ENCODE measurements at regions not wholly inside any gene's neighbourhood (a gene's known extent, or its start where the extent isn't known, plus 50 kb on each side); places are given as distances from the start of the nearest gene placed in this dataset.
"Not testable (repeated sequence)": the region's sequence is repeated elsewhere in the genome, so short reads cannot be mapped to it uniquely, and the experiment has no call there.

DNA sequence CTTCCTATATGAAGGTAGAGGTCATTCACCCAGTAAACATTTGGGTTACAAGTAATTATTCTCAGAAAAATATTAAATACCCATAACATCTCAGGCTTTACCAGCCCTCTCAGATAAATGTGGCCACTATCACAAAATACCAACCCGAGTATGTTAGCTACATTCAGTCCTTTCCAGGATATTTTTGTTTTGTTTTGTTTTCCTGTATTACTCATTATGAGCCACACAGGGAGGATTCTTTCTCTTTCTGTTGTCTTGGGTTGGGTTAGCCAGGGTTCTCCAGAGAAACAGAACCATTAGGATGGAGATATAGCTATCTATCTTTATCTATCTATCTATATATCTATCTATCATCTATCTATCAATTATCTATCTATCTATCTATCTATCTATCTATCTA, 947.6 kb upstream of the MDGA2 start:
- TF ChIP-seq, protein P1, sequence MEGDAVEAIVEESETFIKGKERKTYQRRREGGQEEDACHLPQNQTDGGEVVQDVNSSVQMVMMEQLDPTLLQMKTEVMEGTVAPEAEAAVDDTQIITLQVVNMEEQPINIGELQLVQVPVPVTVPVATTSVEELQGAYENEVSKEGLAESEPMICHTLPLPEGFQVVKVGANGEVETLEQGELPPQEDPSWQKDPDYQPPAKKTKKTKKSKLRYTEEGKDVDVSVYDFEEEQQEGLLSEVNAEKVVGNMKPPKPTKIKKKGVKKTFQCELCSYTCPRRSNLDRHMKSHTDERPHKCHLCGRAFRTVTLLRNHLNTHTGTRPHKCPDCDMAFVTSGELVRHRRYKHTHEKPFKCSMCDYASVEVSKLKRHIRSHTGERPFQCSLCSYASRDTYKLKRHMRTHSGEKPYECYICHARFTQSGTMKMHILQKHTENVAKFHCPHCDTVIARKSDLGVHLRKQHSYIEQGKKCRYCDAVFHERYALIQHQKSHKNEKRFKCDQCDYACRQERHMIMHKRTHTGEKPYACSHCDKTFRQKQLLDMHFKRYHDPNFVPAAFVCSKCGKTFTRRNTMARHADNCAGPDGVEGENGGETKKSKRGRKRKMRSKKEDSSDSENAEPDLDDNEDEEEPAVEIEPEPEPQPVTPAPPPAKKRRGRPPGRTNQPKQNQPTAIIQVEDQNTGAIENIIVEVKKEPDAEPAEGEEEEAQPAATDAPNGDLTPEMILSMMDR (IDR thresholded peaks at IDR 0.05; ENCODE audit: insufficient read depth, low read length, severe bottlenecking): no peak
- H3K4me3 ChIP-seq (ENCODE audit: low read depth, low read length): no peak overlapping the region
- no peaks in the 10 kb centered on the region for H3K36me3 ChIP-seq (ENCODE audit: control insufficient read depth, insufficient read depth, low read length)
- DNase-seq (ENCODE audit: low read depth): no peak
- no peak for FAIRE-seq
- H3K27me3 ChIP-seq (ENCODE audit: control insufficient read depth, insufficient read depth, low read length): no peaks in the 10 kb centered on the region

DNA sequence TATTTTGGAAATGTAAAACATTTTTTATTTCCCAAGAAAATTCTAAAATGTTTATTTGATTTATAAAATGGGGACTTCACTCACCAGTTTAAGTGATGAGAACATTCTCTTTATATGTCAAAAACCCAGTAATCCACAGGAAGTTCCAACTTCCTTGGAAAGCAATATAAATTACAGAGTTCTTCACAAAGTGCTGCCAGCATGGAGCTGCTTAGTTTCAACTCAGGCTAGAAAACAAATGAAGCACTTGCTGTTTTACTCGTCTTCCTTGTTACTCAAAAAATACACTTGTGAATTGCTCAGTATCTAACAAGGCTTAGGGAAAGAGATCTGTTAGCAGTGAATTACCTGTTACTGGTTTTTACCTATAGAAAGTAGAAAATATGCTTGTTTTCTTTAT, 942.7 kb upstream of the MDGA2 start:
- TF ChIP-seq, protein P1 (IDR thresholded peaks at IDR 0.05; ENCODE audit: insufficient read depth, low read length, severe bottlenecking): no peak
- no peak for FAIRE-seq
- DNase-seq (ENCODE audit: low read depth): no peak

DNA sequence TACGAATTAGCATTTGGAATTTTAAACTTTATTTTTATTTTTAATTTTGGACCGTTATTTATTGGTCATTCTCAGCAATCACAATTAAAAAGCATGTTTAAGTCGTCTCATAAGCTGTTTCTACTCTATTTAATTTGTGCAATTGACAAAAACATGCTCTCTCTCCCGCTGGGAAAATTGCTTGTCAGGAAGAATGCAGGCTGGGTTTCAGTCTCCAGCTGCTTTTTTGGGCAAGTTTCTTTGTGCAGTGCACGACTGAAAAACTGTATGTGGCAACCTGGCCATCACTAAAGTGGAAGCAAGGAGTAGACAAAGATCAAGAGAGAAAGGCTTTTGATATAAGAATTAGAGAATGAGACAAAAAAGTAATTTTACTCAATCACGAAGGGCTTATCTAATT, 941.5 kb upstream of the MDGA2 start:
- no peaks in the 10 kb centered on the region for H3K27me3 ChIP-seq (ENCODE audit: control insufficient read depth, insufficient read depth, low read length)
- TF ChIP-seq, protein P1 (IDR thresholded peaks at IDR 0.05; ENCODE audit: insufficient read depth, low read length, severe bottlenecking): no peak
- FAIRE-seq: no peak
- H3K4me3 ChIP-seq (ENCODE audit: low read depth, low read length): no peak overlapping the region
- DNase-seq (ENCODE audit: low read depth): no peak
- no peaks in the 10 kb centered on the region for H3K36me3 ChIP-seq (ENCODE audit: control insufficient read depth, insufficient read depth, low read length)

More for the DNA sequence above, 942.7 kb upstream of the MDGA2 start:
- H3K4me3 ChIP-seq (ENCODE audit: low read depth, low read length): no peak overlapping the region
- no peaks in the 10 kb centered on the region for H3K36me3 ChIP-seq (ENCODE audit: control insufficient read depth, insufficient read depth, low read length)
- H3K27me3 ChIP-seq (ENCODE audit: control insufficient read depth, insufficient read depth, low read length): no peaks in the 10 kb centered on the region

DNA sequence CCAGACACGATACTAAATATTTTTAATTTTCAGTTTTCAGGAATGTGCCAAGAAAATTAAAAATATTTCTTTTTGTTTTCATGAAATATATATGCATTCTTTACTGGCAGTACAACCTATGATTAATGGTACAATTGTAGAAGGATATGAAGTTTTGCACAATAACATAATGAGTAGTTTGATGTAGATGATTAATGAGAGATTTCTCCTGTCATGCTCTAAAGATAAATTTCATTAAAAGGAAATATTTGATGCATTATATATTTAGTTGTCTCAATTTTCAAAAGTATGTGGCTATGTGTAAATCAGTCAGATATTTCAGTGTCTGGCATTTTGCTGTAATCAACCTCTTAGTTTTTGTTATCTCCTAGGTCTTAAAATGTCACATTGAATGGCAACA, 940.2 kb upstream of the MDGA2 start:
- TF ChIP-seq, protein P1 (IDR thresholded peaks at IDR 0.05; ENCODE audit: insufficient read depth, low read length, severe bottlenecking): no peak
- Histone ChIP-seq H3K27me3 (ENCODE audit: control insufficient read depth, insufficient read depth, low read length) (no peaks in the 10 kb centered on the region), H3K4me3 (ENCODE audit: low read depth, low read length) (no peak overlapping the region), H3K36me3 (ENCODE audit: control insufficient read depth, insufficient read depth, low read length) (no peaks in the 10 kb centered on the region)
- DNase-seq (ENCODE audit: low read depth) (no peak), FAIRE-seq (no peak)

DNA sequence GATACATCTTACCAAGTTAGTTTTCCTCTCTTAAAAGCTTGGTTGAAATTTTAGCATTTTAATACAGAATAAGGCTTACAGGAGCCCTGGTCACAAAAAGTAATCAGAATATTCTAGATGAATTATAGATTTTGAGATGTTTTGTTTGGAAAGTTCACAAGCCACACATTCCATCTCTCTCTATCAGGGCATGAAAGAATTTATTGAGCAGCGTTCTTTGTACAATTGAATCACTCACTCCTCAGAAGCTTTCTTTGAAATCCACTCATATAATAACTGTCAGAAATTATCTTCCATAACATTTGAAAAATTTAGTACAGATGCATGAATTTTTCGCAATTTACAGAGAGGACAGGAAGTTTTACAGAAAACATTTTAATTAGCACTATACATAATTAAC, 938.6 kb upstream of the MDGA2 start:
- no peaks in the 10 kb centered on the region for H3K27me3 ChIP-seq (ENCODE audit: control insufficient read depth, insufficient read depth, low read length)
- FAIRE-seq (no peak), DNase-seq (ENCODE audit: low read depth) (no peak)
- no peak overlapping the region for H3K4me3 ChIP-seq (ENCODE audit: low read depth, low read length)
- H3K36me3 ChIP-seq (ENCODE audit: control insufficient read depth, insufficient read depth, low read length): no peaks in the 10 kb centered on the region
- TF ChIP-seq, protein P1 (IDR thresholded peaks at IDR 0.05; ENCODE audit: insufficient read depth, low read length, severe bottlenecking): no peak

DNA sequence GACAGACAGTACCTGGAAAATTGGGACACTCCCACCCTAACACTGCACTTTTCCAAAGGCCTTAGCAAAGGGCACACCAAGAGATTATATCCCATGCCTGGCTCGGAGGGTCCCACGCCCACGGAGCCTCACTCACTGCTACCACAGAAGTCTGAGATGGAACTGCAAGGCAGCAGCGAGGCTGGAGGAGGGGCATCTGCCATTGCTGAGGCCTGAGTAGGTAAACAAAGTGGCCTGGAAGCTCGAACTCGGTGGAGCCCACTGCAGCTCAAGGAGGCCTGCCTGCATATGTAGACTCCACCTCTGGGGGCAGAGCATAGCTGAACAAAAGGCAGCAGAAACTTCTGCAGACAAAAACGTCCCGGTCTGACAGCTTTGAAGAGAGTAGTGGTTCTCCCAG, 931.6 kb upstream of the MDGA2 start:
- FAIRE-seq; DNase-seq (ENCODE audit: low read depth); H3K27me3 ChIP-seq (ENCODE audit: control insufficient read depth, insufficient read depth, low read length): not testable (repeated sequence)

More for the DNA sequence above, 931.6 kb upstream of the MDGA2 start:
- not testable (repeated sequence) for H3K36me3 ChIP-seq (ENCODE audit: control insufficient read depth, insufficient read depth, low read length); H3K4me3 ChIP-seq (ENCODE audit: low read depth, low read length)
